Mammary epithelial cell (primary cell): ENCODE measurements at regions not wholly inside any gene's neighbourhood (a gene's known extent, or its start where the extent isn't known, plus 50 kb on each side); places are given as distances from the start of the nearest gene placed in this dataset.
"Not testable (repeated sequence)": the region's sequence is repeated elsewhere in the genome, so short reads cannot be mapped to it uniquely, and the experiment has no call there.

Source experiments
- EZH2 ChIP-seq: IDR thresholded peaks from 2 replicates; pipeline ENCODE4 v1.6.1; 2012; ENCODE audit warnings: low read length, inconsistent platforms, borderline replicate concordance
- TF ChIP-seq, protein P1 (sequence below), 2 donors: IDR thresholded peaks in 1 of 2; conservative IDR thresholded peaks in 1 of 2; 2 replicates each; pipeline ENCODE4 v1.5.1; 2011 to 2012; ENCODE audit warnings: inconsistent platforms in 2 of 2, low read length in 2 of 2, mild to moderate bottlenecking in 2 of 2, control low read depth in 1 of 2, low read depth in 1 of 2; ENCODE audit not compliant: insufficient read depth in 1 of 2; ENCODE audit errors: extremely low read depth in 1 of 2

DNA sequence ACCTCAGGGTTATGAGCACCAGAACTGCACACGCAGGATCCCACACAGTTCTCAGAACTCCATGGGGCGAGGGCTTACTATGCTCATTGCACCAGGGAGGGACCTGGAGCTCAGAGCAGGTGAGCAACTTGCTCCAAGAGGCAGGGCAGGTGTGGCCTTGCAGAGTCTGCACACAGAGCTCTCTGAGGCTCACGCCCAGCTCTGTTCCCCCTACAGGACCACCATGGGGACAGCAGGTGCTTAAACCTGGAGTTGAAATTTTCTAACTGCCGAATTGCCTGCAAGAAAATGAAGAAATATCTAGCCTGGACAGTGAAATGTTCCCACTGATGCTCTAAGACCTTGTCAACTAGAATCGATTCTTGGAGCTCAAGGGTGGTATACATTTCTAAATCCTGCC lies 49.9 kb upstream of the MSMB start:
- TF ChIP-seq, protein P1, sequence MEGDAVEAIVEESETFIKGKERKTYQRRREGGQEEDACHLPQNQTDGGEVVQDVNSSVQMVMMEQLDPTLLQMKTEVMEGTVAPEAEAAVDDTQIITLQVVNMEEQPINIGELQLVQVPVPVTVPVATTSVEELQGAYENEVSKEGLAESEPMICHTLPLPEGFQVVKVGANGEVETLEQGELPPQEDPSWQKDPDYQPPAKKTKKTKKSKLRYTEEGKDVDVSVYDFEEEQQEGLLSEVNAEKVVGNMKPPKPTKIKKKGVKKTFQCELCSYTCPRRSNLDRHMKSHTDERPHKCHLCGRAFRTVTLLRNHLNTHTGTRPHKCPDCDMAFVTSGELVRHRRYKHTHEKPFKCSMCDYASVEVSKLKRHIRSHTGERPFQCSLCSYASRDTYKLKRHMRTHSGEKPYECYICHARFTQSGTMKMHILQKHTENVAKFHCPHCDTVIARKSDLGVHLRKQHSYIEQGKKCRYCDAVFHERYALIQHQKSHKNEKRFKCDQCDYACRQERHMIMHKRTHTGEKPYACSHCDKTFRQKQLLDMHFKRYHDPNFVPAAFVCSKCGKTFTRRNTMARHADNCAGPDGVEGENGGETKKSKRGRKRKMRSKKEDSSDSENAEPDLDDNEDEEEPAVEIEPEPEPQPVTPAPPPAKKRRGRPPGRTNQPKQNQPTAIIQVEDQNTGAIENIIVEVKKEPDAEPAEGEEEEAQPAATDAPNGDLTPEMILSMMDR (conservative IDR thresholded peaks at IDR 0.05 in 1 of 2, IDR thresholded peaks at IDR 0.05 in 1 of 2; ENCODE audit: extremely low read depth in 1 of 2, insufficient read depth in 1 of 2, low read depth in 1 of 2, low read length in 2 of 2): not testable (repeated sequence)
- not testable (repeated sequence) for TF ChIP-seq EZH2
